ENCODE measurements at regions not wholly inside any gene's neighbourhood (a gene's known extent, or its start where the extent isn't known, plus 50 kb on each side); places are given as distances from the start of the nearest gene placed in this dataset.

DNA sequence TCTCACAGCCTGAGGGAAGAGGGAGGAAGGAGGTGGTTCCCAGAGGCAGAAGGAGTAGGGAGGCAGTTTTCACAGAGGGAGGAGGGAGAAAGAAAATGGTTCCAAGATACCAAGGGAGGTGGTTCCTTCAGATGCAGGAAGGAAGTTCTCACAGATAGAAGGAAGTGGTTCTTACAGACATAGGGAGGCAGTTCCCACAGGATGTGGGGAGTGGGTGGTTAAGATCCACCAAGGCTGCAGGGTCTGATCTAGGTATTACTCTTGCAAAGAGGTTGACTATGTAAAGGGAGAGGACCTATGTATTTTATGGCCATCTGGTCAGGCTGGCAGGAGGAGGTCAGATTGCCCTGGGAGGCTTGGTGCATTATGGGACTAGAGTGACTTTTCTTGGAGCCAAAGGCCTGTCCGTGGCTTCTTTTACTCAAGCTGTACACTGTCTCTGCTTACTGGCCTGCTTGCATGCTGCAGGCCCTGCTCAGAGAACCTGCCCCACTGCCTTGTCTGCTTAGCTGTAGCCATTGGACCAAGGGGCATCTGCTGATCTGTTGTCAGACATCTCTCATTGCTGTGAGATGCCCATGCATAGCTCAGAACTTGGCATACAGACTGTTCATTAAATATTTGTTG lies 283.7 kb downstream of the DHX35 start:
- no peak for DNase-seq (ENCODE audit: low read depth in 4 of 4, low spot score in 3 of 4)

DNA sequence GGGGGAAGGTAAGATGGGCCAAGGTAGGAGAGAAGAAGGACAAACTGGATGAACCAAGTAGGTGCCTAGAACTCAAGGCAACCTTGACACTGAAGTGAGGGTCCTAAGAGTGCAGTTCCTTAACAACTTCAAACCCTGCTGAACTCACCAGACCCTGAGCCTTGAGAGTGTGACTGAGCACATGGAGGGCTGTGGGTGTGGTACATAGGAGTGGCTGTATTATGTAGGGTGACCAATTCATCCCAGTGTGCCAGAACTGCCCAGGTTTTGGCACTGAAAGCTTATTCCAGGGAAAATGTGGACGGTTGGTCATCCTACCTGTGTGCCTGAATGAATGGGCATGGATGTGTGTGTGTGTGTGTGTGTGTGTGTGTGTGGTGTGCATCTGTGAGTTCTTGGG lies 281.8 kb downstream of the DHX35 start:
- DNase-seq (ENCODE audit: low read depth in 4 of 4, low spot score in 3 of 4), result no peak

DNA sequence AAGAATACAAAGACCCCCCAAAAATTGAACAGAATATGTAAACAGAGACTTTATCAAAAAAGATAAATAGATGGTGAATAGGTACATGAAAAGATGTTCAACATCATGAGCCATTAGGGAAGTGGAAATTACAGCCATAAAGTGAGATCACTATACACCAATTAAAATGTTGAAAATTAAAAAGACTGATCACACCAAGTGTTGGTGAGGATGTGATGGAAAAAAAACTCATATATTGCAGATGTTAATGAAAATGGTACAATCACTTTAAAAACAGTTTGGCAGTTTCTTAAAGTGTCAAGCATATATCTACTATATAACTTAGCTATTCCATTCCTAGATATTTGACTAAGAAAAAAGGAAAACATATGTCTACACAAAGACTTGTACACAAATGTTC lies 280.5 kb downstream of the DHX35 start:
- DNase-seq (ENCODE audit: low read depth in 4 of 4, low spot score in 3 of 4), result no peak

DNA sequence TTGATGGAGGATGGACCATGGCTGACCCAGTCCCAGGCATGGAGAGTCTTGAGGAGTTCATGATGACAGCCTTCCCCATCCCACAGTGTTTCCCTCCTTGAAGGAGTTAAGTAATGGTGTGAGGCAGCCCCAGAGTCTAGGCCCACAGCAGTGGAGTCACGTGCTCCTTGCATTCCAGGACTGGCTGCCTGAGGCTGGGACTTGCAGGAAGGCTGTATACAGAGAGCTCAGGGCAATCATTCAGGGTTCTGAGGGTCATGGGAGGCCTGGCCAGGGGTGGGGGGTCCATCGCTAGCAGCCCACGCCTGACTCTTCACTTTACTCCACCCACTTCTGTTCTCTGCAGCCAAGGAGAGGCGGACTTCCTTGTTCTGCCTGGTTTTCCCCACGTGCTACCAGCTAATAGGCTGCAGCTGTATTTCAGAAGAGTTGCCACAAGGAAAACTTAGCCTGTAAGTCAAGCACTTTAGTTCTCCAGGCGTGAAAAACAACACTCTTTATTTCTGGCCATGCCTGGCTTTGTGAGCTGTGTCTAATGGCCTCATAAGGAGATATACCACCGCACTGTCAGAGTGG lies 272.5 kb downstream of the DHX35 start:
- DNase-seq (ENCODE audit: low read depth in 4 of 4, low spot score in 3 of 4), result peak in 2 of 4 donors; percentile 10 to 44

DNA sequence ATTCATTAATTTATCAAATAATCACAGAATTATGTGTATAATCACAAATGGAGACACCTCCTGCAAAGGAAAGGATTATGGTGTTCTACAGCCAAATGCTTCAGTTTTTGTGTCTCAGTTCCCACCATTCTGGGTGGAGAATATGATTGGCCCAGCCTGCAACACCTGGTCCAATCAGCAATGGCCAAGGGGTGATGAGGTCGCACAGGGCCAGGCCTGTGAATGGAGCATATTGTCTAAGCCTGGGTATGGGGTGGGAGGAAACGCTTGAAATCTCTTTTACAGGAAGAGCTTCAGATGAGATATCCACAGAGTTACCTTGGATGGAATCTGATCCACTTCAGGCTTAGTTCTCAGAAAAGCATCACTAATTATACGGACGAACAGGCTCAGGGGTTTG lies 271.6 kb downstream of the DHX35 start:
- DNase-seq (ENCODE audit: low read depth in 4 of 4, low spot score in 3 of 4), result no peak

DNA sequence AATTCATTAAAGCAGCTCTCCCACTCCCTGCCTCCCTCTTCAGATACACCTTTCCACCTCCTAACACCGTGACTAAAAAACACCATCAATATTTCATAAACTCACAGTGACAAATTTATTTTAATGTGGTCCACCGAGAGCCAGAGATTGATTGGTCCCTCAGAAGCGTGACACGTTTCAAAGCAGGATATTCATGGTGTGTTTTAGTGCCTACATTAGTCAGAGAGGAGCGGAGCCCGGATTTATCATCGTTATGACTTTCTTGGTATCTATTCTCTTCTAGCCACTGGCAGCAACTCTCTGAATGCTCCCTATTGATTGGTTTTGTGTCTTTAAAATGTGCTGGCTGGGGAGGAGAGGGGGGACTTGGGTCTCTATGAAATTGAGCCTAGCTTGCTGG lies 265.3 kb downstream of the DHX35 start:
- no peak for DNase-seq (ENCODE audit: low read depth in 4 of 4, low spot score in 3 of 4)

DNA sequence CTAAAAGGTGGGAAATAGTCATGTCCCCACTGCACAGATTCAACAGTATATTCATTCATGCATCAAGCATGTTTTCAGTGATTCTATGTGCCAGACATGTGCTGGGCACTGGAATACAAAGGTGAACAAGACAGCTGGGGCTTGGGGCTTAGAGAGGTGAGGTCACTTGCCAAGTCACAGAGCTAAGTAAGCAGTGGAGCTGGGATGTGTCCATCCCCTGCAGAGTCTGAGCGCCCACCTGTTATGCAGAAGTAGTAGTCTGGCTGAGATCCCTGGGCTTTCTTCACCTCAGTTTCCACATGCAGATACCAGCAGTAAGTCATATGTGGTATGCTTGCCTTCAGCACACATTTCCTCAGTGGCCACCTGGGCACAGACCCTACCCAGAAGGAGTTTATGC lies 263.8 kb downstream of the DHX35 start:
- no peak for DNase-seq (ENCODE audit: low read depth in 4 of 4, low spot score in 3 of 4)

DNA sequence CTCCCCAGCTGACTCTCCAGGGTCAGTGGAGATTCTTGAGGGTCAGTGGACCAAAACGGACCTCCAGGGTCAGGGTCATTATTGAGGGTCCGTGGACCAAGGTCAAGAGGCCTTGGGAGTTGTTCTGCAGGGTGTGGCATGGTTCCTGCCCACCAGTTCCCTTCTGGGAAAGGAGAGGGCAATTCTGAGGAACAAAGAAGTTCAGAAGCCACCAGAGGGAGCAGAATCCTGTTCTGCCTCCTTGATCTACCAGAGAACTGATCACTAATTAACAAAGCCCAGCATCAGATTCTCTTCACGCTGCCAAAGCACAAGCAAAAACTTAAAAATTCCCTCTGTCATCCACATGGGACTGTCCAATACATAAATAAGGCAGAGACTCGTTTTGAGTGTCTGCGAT lies 263.4 kb downstream of the DHX35 start:
- DNase-seq (ENCODE audit: low read depth in 4 of 4, low spot score in 3 of 4), result no peak

DNA sequence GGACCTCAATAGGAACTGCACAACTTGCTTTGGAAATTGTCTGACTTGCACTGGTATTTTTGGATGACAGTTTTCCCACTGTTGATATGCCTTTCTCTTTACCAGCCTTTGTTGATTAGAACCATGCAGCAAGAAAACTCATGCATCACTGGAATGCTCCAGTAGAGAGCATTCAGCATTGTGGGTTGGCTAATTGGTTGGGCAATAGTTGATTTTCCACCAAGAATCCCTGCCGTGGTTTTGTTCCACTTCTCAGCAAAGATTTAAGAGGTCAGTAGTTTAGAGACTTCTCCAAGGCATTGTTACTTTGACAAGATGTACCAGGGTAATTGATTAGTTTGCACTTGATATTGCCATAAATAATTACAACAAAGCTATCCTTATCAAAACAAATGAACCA lies 260.0 kb downstream of the DHX35 start:
- no peak for DNase-seq (ENCODE audit: low read depth in 4 of 4, low spot score in 3 of 4)

DNA sequence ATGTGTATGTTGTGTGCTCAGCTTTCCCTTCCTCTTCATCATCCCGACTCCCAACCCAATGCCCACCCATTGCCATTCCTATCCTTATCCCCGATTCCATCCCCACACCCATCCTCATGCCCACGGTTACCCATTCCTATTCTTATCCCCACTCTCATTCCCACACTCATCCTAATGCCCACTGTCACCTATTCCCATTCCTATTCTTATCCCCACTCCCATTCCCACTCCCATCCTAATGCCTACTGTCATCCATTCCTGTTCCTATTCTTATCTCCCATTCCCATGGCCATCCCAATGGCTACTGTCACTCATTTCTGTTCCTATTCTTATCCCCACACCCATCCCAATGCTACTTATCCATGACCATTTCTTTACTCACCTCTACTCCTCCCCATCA lies 254.1 kb downstream of the DHX35 start:
- no peak for DNase-seq (ENCODE audit: low read depth in 4 of 4, low spot score in 3 of 4)

DNA sequence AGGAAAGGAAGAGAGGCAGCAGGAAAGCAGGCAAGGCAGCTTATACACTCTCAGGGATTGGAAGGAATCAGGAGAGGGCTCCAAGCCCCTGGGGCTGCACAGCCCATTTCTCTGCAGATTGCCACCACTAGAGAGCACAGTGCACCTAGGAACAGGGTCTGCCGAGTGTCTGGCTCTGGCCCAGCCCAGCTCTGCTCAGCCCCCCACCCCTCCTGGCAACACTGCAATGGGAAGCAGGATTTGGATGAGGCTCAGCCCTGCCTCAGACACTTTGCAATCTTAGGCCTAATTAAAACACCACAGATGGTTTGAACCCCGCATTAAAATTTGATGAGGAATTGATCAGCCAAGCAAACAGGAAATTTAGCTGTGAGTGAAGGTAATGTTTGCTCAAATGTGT lies 252.7 kb downstream of the DHX35 start:
- DNase-seq (ENCODE audit: low read depth in 4 of 4, low spot score in 3 of 4), result no peak

DNA sequence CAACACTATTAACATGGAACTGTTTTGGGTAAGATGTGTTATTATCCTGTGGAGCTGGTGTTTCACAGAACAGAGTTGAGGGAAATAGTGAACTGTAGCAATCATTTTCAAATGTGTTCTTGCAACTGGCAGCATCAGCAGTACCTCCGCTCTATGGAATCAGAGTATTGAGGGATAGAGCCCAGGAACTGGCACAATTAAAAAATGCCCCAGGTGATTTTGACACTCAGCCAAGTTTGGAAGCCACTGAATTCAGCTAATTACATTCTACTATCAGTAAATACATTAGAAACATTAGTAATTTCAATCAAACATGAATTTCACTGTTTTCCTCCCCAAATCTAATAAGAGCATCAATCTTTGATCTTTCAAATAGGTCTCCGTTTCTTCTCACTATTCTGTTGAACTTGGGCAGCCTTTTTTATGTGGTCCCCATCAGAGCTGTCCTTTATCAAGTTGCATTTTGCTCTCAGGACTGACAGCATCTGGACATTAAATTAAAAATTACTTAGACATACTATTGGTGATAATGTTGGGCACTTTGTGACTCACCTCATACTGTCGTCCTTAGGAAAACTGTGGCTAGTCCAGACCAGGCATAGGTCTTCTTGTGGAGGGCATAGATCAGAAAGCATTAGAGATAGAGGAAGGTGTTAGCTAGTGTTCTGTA lies 251.5 kb downstream of the DHX35 start:
- no peak for DNase-seq (ENCODE audit: low read depth in 4 of 4, low spot score in 3 of 4)

DNA sequence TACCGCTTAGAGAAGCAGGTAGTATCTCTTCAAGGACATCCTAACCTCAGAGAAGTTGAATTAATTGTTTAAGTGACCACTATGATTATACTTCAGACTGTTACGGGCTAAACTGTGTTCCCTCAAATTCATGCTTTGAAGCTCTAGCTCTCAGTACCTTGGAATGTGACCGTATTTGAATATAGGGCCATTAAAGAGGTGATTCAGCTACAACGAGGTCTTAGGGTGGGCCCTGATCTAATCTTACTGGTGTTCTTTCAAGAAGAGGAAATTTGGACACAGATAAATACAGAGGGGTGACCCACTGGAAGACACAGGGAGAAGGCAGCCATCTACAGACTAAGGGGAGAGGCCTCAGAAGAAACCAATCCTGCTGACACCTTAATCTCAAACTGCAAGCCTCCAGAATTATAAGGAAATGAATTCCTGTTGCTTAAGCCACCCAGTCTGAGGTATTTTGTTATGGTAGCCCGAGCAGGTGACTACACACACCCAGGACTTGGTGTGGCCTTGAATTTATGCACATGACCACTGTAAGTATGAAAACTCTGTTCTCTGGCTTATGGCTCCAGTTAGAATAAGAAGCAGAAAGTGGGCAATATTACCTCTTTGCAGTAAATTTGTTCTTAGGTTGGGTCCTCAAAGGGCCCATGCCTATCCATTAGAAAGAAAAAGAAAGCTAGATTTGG lies 249.1 kb downstream of the DHX35 start:
- no peak for DNase-seq (ENCODE audit: low read depth in 4 of 4, low spot score in 3 of 4)

DNA sequence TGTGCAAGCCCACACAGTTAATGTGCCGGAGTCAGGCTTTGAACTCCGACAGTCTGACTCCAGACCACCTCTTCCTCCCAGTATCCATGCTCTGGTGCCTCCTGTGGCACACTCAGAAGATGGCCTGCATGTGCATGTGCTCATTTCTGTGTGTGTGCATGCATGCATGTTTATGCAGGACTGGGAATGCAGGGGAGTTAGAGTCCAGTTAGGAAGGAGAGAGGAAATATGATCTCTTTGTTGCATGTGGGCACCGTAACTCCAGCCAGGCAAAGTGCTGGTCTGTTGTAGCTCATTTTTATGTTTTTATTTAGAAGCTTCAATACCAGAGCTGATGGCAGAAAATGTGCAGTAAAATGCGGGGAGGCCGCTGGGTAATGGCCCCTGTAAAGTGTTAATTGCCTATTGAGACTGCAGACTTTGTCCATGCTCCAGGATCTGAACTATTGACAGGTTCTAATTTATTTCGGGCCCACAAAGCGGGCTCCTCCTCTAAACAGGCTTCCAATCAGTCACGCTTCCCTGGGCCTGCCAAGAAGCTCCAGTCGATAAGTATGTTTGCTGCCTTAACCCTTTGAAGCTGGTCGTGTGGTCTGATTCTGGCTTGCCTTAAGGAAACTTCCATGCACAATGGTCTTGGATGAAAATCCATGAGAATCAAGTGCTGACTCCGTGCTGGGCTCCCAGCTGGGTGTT lies 248.3 kb downstream of the DHX35 start:
- DNase-seq (ENCODE audit: low read depth in 4 of 4, low spot score in 3 of 4), result peak in 1 of 4 donors; percentile 10

DNA sequence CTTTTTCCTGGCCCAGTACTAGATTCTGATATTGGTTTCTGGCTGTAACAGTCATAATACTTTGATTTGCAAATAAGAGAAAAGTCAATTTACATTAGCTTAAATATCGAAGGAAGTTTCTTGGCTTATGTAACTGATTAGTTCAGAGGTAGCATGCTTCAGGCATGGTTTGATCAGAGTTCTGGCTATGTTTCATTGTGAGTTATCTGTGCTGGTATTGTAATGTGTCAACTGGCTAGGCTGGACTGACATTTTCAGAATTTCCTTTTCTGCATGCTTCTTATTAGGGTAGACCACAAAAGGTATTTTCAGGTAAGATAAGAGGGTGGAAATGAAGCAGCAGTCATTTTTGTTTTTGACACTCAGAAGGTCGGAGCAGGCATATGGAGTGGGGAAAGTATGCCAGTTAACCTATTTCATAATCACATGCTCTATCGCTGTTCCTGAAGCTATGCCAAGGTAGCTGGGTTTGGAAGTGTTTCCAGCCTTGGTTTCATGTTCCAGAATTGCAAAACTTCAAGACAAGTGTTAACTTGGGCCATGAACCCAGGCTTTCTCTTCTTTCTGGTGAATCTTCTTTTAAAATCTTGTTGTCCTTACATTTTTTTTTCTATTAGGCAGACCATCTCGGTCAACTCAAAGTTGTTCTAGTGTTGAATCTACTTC lies 244.9 kb downstream of the DHX35 start:
- DNase-seq (ENCODE audit: low read depth in 4 of 4, low spot score in 3 of 4), result no peak

DNA sequence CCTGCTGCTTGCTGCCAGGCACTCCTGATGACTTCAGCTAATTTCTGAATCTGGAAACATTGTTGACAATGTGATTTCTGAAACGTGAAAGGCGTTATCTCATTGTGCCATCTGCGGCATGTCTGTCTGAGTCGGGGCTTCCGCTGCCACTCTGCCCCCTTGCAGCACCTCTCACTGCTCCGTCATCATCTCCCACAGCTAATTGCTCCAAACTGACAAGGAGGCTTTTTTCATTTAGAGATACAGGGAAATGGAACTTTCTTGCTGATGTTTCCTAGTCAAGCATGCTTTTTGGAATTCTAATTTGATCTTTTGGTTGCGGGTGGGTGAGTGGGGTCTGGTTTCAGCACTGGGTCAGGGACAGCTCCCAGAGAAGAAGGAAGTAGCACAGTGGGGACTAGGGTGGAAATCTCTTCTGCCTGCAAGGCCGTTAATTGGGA lies 233.5 kb downstream of the DHX35 start:
- DNase-seq (ENCODE audit: low read depth in 4 of 4, low spot score in 3 of 4), result peak in 3 of 4 donors; percentile 7 to 20 (median 14)

DNA sequence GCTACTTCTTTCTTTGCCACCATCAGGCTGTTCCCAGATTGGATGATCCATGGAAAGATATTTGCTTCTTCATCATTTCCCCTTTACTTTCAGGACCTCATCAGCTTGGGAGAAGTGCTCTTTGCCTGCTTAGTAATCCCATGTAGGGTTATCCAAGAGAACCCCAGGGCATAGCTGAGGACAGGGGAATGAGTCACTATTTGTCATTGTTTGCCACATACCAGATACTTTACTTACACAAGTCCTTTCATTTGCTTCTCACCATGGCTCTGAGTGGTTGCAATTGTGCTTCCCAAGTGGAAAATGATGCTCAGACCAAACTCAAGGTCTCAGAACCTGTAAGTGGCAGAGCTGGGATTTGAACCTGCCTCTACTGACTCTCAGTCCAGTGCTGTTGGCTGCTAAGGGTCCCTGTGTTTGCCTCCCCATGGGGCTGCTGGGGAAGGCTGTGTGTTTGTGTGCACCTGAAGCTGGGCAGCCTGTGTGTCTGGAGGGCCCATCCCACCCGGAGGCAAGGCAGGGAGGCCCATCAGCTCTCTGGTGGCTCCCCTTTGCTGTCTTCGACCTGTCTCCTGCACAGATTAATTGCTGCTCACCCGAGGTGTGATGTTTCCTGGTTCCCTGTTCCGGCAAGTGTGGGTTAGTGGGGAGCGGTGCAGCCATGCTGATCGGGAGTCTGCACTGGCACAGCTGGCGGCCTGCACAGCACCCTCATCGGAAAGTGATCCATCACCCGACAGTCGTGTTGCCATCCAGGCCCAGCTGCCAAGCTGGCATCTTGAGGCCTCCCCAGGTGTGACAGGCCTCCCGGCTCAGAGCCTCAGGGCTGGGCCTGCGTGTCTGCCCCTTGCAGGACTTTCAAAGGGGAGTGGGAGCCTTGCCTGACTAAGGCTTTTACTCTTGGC lies 228.8 kb downstream of the DHX35 start:
- no peak for DNase-seq (ENCODE audit: low read depth in 4 of 4, low spot score in 3 of 4)

DNA sequence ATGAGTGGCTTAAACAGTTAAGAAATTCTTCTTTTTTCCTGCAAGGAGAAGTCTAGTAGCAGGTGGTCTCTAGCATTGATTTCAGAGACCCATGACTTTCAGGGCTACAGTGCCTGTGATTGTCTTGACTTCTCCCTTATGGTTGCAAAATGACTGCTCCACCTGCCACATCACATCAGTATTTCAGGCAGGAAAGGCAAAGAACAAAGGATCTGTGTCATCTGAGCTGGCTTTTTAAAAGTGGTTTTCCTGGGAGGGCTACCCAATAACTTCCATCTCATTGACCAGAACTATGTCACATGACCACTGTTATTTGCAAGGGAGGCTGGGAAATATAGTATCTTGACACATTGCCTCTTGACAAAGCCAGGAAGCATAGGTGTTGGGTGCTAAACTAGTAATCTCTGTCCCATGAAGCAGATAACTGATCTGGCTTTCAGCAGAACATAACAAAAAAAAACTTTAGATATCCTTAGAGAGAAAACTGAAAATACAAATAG lies 226.2 kb downstream of the DHX35 start:
- no peak for DNase-seq (ENCODE audit: low read depth in 4 of 4, low spot score in 3 of 4)

DNA sequence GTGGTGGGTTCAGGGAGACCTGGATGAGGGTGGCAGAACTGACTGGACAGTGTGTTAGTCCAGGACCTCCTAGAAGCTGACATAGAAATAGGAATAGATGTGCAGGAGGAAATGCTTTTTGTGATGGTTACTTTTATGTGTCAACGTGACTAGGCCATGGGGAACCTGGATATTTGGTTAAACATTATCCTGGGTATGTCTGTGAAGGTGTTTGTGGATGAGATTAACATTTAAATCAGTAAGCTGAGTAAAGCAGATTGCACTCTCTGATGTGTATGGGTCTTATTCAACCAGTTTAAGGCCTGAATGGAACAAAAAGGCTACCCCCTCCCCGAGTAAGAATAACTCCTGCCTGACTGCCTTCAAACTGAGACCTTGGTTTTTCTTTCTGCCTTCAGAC lies 219.3 kb downstream of the DHX35 start:
- DNase-seq (ENCODE audit: low read depth in 4 of 4, low spot score in 3 of 4), result no peak
